ENCODE measurements at regions not wholly inside any gene's neighbourhood (a gene's known extent, or its start where the extent isn't known, plus 50 kb on each side); places are given as distances from the start of the nearest gene placed in this dataset.

DNA sequence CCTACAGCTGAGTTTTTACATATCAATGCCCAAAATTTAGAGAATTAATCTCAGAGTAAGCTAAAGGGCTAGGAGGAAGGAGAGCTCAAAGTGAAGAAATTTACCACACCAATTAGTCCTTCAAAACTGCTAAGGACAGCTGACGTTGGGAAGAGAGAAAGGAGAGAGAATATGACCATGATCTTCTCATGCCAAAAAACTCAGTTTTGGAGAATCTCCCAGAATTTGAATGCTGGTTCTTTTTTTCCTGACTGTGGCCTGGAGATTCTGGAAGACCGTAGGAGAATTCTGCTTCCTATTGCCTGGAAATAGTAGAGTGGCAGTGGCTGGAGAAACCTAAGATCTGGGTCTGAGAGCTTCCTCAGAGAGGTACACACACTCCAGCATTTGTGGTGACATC lies 834.4 kb upstream of the SLIT2 start:
- H3K4me3 ChIP-seq, result no peak overlapping the region
- DNase-seq (no peak), ATAC-seq (no peak)
- no peaks in the 10 kb centered on the region for H3K27me3 ChIP-seq
- H3K27ac ChIP-seq, result no peak overlapping the region
- no peaks in the 10 kb centered on the region for H3K36me3 ChIP-seq (replicated peaks in 1 of 2; ENCODE audit: insufficient read depth in 1 of 2, low read depth in 2 of 2)
- 22 to 26% methylated on average over 2 of the region's 2 CpGs for WGBS, 2 donors
- TF ChIP-seq, protein P1, sequence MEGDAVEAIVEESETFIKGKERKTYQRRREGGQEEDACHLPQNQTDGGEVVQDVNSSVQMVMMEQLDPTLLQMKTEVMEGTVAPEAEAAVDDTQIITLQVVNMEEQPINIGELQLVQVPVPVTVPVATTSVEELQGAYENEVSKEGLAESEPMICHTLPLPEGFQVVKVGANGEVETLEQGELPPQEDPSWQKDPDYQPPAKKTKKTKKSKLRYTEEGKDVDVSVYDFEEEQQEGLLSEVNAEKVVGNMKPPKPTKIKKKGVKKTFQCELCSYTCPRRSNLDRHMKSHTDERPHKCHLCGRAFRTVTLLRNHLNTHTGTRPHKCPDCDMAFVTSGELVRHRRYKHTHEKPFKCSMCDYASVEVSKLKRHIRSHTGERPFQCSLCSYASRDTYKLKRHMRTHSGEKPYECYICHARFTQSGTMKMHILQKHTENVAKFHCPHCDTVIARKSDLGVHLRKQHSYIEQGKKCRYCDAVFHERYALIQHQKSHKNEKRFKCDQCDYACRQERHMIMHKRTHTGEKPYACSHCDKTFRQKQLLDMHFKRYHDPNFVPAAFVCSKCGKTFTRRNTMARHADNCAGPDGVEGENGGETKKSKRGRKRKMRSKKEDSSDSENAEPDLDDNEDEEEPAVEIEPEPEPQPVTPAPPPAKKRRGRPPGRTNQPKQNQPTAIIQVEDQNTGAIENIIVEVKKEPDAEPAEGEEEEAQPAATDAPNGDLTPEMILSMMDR (IDR thresholded peaks at IDR 0.05), result no peak
- no peak for TF ChIP-seq POLR2A (IDR thresholded peaks at IDR 0.05)
- H3K9me3 ChIP-seq, result no peaks in the 10 kb centered on the region
- no peaks in the 10 kb centered on the region for H3K4me1 ChIP-seq
- intact Hi-C loops (cut with DNase I), result no loop called here

DNA sequence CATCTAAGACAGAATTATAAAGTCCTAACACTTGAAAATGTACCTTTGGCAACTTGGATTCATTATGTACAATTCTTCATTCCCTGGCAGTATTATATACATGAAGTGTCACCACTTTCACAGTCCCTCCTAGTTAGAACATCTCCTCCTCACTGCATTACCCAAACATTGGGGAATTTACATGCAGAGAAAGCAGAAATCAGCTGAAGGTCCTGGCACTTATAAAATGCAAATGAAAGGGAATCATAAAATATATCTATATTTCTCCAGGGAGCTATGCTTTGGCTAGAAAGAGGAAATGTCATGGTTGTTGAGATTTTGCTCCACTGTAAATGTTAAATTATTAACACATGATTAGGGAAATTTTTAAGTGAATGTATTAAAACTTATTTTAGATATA lies 835.6 kb upstream of the SLIT2 start:
- TF ChIP-seq, protein P1 (IDR thresholded peaks at IDR 0.05), result no peak
- no peak for TF ChIP-seq POLR2A (IDR thresholded peaks at IDR 0.05)
- no peaks in the 10 kb centered on the region for H3K36me3 ChIP-seq (replicated peaks in 1 of 2; ENCODE audit: insufficient read depth in 1 of 2, low read depth in 2 of 2)
- DNase-seq, result no peak
- intact Hi-C loops (cut with DNase I), result no loop called here
- H3K9me3 ChIP-seq, result no peaks in the 10 kb centered on the region
- no peaks in the 10 kb centered on the region for H3K27me3 ChIP-seq
- ATAC-seq, result no peak
- no peak overlapping the region for H3K4me3 ChIP-seq
- H3K4me1 ChIP-seq, result no peaks in the 10 kb centered on the region
- H3K27ac ChIP-seq, result no peak overlapping the region

DNA sequence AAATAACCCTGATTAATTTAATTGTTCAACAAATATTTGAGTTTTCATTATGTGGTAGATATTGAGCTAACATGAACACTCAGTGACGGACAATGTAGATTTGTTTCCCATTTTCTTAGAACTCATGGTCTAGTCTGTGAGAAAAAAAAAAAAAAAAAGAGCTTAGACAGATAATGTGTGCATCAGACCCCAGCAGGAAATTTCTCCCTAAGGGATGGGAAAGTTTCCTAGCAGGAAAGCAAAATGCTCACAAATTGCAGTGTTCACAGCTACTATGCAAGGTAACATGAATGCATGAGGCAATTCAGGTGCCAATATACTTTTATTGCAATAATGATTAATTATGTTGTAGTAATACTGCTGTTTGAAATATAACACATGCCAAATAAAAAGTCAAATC lies 843.2 kb upstream of the SLIT2 start:
- H3K36me3 ChIP-seq (replicated peaks in 1 of 2; ENCODE audit: insufficient read depth in 1 of 2, low read depth in 2 of 2), result no peaks in the 10 kb centered on the region

DNA sequence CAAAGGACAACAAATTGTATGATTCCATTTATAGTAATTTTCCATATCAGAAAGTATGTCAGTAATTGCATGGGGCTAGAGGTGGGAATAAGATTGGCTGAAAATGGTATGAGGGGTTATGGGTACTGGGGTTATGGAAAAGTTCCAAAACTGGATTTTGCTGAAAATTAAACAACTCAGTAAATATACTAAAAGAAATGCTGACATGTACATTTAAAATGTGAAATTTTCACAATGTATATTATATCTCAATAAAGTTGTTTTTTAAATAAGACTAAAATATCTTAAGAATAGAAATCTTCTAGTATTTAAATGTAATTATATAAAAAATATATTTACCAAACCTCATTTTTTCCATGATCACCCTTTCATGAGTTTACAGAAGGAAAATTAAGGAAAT lies 844.9 kb upstream of the SLIT2 start:
- Histone ChIP-seq H3K27me3 (no peaks in the 10 kb centered on the region), H3K4me1 (no peaks in the 10 kb centered on the region), H3K9me3 (no peaks in the 10 kb centered on the region), H3K27ac (no peak overlapping the region), H3K36me3 (replicated peaks in 1 of 2; ENCODE audit: insufficient read depth in 1 of 2, low read depth in 2 of 2) (no peaks in the 10 kb centered on the region), H3K4me3 (no peak overlapping the region)
- TF ChIP-seq, protein P1 (IDR thresholded peaks at IDR 0.05), result no peak
- no peak for TF ChIP-seq POLR2A (IDR thresholded peaks at IDR 0.05)
- DNase-seq, result no peak
- ATAC-seq, result no peak
- intact Hi-C loops (cut with DNase I), result no loop called here

More for the DNA sequence above, 843.2 kb upstream of the SLIT2 start:
- 38 to 42% methylated on average over 1 of the region's 1 CpG for WGBS, 2 donors
- intact Hi-C loops (cut with DNase I), result no loop called here
- Histone ChIP-seq H3K4me1 (no peaks in the 10 kb centered on the region), H3K27me3 (no peaks in the 10 kb centered on the region), H3K9me3 (no peaks in the 10 kb centered on the region), H3K4me3 (no peak overlapping the region), H3K27ac (no peak overlapping the region)
- no peak for DNase-seq
- ATAC-seq, result no peak
- no peak for TF ChIP-seq POLR2A (IDR thresholded peaks at IDR 0.05)
- TF ChIP-seq, protein P1 (IDR thresholded peaks at IDR 0.05), result no peak

DNA sequence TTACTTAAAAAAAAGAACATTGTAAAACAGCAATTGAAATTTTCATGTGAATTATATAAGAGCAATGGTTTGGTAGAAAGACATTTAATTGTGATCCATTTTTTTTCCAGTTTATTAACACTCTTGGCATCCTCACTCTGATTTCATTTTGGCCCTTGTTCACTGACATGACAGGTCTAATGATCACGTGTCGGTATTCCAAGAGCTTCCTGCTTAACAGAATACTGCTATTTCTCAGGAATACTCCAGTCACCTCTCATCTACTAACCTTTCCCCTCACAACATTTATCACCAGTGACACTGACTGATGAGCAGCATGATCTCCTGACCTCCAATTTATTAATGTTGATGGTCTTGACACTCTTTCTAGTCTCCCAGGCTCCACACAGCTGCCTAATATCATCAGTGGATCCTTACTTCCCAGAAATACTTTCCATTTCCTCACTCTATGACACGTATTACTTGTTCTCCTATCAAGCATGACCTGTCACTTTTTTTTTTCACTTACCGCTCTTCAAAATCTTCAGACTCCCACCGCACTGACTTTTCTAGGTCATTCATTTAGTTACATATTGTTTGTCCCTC lies 847.8 kb upstream of the SLIT2 start:
- DNase-seq, result no peak
- intact Hi-C loops (cut with DNase I), result no loop called here
- Histone ChIP-seq H3K27ac (no peak overlapping the region), H3K4me1 (no peaks in the 10 kb centered on the region), H3K36me3 (replicated peaks in 1 of 2; ENCODE audit: insufficient read depth in 1 of 2, low read depth in 2 of 2) (no peaks in the 10 kb centered on the region), H3K4me3 (no peak overlapping the region), H3K27me3 (no peaks in the 10 kb centered on the region), H3K9me3 (no peaks in the 10 kb centered on the region)
- ATAC-seq, result no peak
- TF ChIP-seq, protein P1 (IDR thresholded peaks at IDR 0.05), result no peak
- TF ChIP-seq POLR2A (IDR thresholded peaks at IDR 0.05), result no peak
- 35 to 42% methylated on average over 5 of the region's 5 CpGs for WGBS, 2 donors
